ENCODE measurements at regions not wholly inside any gene's neighbourhood (a gene's known extent, or its start where the extent isn't known, plus 50 kb on each side); places are given as distances from the start of the nearest gene placed in this dataset.
A peak's percentile ranks its signal among the peaks of the same experiment; 100 is the strongest.

DNA sequence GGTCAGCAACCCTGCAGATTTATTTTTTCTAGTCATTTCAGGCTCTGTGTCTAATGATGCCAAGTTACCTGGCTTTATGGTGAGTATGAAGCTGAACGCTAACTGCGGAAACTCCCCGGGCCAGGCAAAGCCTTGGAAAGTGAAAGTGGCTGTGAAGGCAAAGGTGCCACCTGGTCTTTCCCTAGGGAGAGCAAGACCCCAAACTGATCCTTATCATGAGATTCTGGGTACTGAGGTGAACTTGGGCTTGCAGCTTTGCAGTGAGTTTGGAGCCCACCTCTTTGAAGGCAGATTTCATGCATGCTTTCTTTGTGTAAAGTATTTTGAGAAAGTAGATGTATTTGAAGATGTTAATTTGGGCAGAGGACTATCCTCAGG lies 63.3 kb downstream of the CARTPT start:
- Histone ChIP-seq H3K36me3 (ENCODE audit: control insufficient read depth in 4 of 4, insufficient read depth in 3 of 4, low read depth in 1 of 4, low read length in 3 of 4) (no peaks in the 10 kb centered on the region), H3K4me3 (ENCODE audit: low read depth in 1 of 3, low read length in 3 of 3) (no peak overlapping the region), H3K27me3 (ENCODE audit: control insufficient read depth in 4 of 4, insufficient read depth in 4 of 4, low read length in 3 of 4) (peaks cover 0 to 5% (median 0%) of the 10 kb centered on the region in 4 donors), H3K9me3 (ENCODE audit: control insufficient read depth in 4 of 4, low read length in 3 of 4) (no peaks in the 10 kb centered on the region), H3K27ac (ENCODE audit: low read depth in 1 of 2, low read length in 2 of 2) (no peak overlapping the region), H3K4me1 (ENCODE audit: control insufficient read depth in 4 of 4, insufficient read depth in 4 of 4, low read length in 3 of 4) (no peaks in the 10 kb centered on the region), H3K9ac (ENCODE audit: low read depth in 1 of 2, low read length in 2 of 2) (no peak overlapping the region)
- DNase-seq (ENCODE audit: low spot score) = no peak
- WGBS = 82% methylated on average over 3 of the region's 3 CpGs
- TF ChIP-seq FOXA1 (IDR thresholded peaks at IDR 0.05) (no peak), HNF4A (conservative IDR thresholded peaks at IDR 0.05) (no peak), SP1 (IDR thresholded peaks at IDR 0.05) (no peak), RAD21 (IDR thresholded peaks at IDR 0.05) (no peak), GABPA (IDR thresholded peaks at IDR 0.05 in 1 of 2, conservative IDR thresholded peaks at IDR 0.05 in 1 of 2) (no peak), ATF3 (IDR thresholded peaks at IDR 0.05) (no peak), JUND (IDR thresholded peaks at IDR 0.05) (no peak), TAF1 (conservative IDR thresholded peaks at IDR 0.05) (no peak), NR2F2 (IDR thresholded peaks at IDR 0.05) (no peak), EGR1 (IDR thresholded peaks at IDR 0.05; ENCODE audit: low read depth in 2 of 2) (no peak), MAX (IDR thresholded peaks at IDR 0.05) (no peak), CTCF (IDR thresholded peaks at IDR 0.05; ENCODE audit: low read depth, low read length, missing input control) (no peak)
- TF ChIP-seq, protein P1, sequence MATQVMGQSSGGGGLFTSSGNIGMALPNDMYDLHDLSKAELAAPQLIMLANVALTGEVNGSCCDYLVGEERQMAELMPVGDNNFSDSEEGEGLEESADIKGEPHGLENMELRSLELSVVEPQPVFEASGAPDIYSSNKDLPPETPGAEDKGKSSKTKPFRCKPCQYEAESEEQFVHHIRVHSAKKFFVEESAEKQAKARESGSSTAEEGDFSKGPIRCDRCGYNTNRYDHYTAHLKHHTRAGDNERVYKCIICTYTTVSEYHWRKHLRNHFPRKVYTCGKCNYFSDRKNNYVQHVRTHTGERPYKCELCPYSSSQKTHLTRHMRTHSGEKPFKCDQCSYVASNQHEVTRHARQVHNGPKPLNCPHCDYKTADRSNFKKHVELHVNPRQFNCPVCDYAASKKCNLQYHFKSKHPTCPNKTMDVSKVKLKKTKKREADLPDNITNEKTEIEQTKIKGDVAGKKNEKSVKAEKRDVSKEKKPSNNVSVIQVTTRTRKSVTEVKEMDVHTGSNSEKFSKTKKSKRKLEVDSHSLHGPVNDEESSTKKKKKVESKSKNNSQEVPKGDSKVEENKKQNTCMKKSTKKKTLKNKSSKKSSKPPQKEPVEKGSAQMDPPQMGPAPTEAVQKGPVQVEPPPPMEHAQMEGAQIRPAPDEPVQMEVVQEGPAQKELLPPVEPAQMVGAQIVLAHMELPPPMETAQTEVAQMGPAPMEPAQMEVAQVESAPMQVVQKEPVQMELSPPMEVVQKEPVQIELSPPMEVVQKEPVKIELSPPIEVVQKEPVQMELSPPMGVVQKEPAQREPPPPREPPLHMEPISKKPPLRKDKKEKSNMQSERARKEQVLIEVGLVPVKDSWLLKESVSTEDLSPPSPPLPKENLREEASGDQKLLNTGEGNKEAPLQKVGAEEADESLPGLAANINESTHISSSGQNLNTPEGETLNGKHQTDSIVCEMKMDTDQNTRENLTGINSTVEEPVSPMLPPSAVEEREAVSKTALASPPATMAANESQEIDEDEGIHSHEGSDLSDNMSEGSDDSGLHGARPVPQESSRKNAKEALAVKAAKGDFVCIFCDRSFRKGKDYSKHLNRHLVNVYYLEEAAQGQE (IDR thresholded peaks at IDR 0.05) = no peak

DNA sequence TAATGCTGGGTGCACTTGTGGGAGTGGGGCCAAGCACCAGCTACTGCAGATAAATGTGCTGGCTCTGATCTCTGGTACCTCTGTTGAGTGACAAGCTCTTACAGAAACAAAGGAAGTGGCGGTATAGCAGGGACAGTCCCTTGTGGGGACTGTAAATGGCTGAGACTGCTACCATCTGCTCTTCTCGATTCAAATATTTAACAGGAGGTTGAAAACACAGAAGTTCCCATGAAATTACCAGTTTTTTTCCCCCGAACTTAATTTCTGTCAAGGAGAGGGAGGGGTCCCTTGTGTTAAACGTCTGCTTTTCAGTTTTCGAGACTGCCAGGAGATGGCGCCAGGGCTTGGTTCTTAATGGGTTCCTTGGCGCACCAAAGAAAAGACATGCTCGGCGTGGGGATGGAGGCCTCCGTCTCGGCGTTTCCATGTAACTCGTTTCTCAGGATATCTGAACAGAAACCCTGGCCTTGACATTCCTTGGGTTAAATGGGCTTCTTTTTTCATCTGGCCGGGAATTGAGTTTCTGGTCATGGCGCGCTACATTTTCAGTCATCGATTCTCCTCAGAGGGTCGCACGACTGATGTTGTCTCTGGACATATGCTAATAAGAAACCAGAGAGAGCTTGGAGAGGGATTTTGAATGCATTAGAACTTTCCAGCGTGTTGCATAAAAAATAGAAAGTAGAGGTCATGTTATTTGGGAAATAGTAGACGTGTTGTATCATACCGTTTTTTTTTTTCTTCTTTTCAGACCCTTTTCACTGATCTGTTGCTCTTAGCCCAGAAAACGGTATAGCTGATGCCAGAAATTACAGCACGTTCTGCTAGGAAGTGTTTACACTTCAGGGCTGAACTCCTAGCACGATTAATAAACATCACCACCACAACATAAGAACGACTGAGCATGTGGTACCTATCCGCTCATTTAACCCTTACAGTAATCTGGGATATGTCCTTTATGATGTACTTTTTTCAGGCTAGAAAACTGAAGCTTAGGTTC lies 64.0 kb downstream of the CARTPT start:
- TF ChIP-seq HNF4A (conservative IDR thresholded peaks at IDR 0.05) (no peak), GABPA (IDR thresholded peaks at IDR 0.05 in 1 of 2, conservative IDR thresholded peaks at IDR 0.05 in 1 of 2) (no peak), RAD21 (IDR thresholded peaks at IDR 0.05) (peak; percentile 78 to 84), CTCF (IDR thresholded peaks at IDR 0.05; ENCODE audit: low read depth, low read length, missing input control) (peak; percentile 57)
- TF ChIP-seq, protein P1 (IDR thresholded peaks at IDR 0.05) = no peak
- H3K36me3 ChIP-seq (ENCODE audit: control insufficient read depth in 4 of 4, insufficient read depth in 3 of 4, low read depth in 1 of 4, low read length in 3 of 4) = no peaks in the 10 kb centered on the region
- no peaks in the 10 kb centered on the region for H3K4me1 ChIP-seq (ENCODE audit: control insufficient read depth in 4 of 4, insufficient read depth in 4 of 4, low read length in 3 of 4)
- H3K9ac ChIP-seq (ENCODE audit: low read depth in 1 of 2, low read length in 2 of 2) = no peak overlapping the region
- WGBS = 38% methylated on average over 27 of the region's 27 CpGs
- no peak overlapping the region for H3K4me3 ChIP-seq (ENCODE audit: low read depth in 1 of 3, low read length in 3 of 3)
- peaks cover 0 to 10% (median 0%) of the 10 kb centered on the region in 4 donors for H3K27me3 ChIP-seq (ENCODE audit: control insufficient read depth in 4 of 4, insufficient read depth in 4 of 4, low read length in 3 of 4)
- peak; percentile 65 for DNase-seq (ENCODE audit: low spot score)
- H3K27ac ChIP-seq (ENCODE audit: low read depth in 1 of 2, low read length in 2 of 2) = no peak overlapping the region
- no peaks in the 10 kb centered on the region for H3K9me3 ChIP-seq (ENCODE audit: control insufficient read depth in 4 of 4, low read length in 3 of 4)
